ENCODE measurements at regions not wholly inside any gene's neighbourhood (a gene's known extent, or its start where the extent isn't known, plus 50 kb on each side); places are given as distances from the start of the nearest gene placed in this dataset.

DNA sequence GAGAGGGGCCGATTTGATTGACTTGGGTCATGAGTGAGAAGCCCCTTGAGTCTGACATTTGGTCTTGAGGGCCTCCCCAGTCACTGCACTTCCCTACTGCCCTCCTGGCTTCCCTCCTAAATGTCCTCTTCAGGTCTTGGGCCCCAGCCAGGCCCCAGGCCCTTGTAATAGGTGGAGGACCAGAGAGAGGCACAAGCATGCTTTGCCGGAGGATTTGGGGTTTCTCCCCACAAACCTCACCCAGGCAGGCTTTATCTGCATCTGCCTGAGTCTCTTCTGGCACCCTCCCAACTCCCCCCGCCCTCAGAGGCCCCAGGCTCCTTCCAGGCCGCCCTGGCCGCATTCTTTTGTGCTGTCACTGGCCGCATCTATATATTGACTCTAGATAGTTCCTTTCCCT lies 270.7 kb downstream of the HAUS1 start:
- no peak overlapping the region for H3K27ac ChIP-seq (ENCODE audit: low read depth, low read length)
- H4K20me1 ChIP-seq (ENCODE audit: control insufficient read depth, insufficient read depth, low read depth, low read length), result no peaks in the 10 kb centered on the region
- no peak overlapping the region for H3K4me2 ChIP-seq (ENCODE audit: low read length)
- H3K36me3 ChIP-seq (ENCODE audit: control insufficient read depth, low read length), result no peaks in the 10 kb centered on the region
- H3K9me2 ChIP-seq (replicated peaks; ENCODE audit: control insufficient read depth, low read length), result no peaks in the 10 kb centered on the region
- H3K79me2 ChIP-seq (ENCODE audit: control insufficient read depth, low read length), result no peaks in the 10 kb centered on the region
- no peaks in the 10 kb centered on the region for H3K27me3 ChIP-seq (ENCODE audit: control insufficient read depth, low read length)
- no peaks in the 10 kb centered on the region for H3K4me1 ChIP-seq (ENCODE audit: control insufficient read depth, low read length)
- H3K4me3 ChIP-seq (ENCODE audit: low read length), result no peak overlapping the region
- no peak for TF ChIP-seq EZH2phosphoT487 (IDR thresholded peaks at IDR 0.05; ENCODE audit: borderline replicate concordance, low read length)
- H3K9me3 ChIP-seq (ENCODE audit: control insufficient read depth, insufficient read depth, low read length), result peaks cover 12% of the 10 kb centered on the region; the same call in 1 of the 2 replicates
- H3F3A ChIP-seq (ENCODE audit: control insufficient read depth, insufficient read depth), result no peaks in the 10 kb centered on the region

DNA sequence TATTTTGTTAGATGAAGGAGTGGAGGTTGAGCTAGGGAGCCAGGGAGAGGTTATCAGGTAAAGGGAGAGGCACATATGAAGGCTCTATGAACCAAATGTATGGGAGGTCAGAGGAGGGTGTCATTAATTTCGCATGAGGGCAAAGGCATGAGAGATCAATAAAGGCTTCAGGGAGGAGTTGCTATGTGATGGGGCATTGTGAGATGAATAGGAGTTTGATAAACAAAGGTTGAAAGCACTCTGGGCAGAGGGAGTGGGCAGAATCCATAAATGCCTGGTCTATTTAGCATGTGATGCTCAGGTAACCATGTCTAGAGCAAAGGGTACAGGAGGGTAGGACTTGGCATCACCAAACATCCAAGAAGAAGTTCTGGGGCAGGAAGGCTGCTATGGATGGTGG lies 273.4 kb downstream of the HAUS1 start:
- no peak for TF ChIP-seq EZH2phosphoT487 (IDR thresholded peaks at IDR 0.05; ENCODE audit: borderline replicate concordance, low read length)
- TF ChIP-seq, protein P1, sequence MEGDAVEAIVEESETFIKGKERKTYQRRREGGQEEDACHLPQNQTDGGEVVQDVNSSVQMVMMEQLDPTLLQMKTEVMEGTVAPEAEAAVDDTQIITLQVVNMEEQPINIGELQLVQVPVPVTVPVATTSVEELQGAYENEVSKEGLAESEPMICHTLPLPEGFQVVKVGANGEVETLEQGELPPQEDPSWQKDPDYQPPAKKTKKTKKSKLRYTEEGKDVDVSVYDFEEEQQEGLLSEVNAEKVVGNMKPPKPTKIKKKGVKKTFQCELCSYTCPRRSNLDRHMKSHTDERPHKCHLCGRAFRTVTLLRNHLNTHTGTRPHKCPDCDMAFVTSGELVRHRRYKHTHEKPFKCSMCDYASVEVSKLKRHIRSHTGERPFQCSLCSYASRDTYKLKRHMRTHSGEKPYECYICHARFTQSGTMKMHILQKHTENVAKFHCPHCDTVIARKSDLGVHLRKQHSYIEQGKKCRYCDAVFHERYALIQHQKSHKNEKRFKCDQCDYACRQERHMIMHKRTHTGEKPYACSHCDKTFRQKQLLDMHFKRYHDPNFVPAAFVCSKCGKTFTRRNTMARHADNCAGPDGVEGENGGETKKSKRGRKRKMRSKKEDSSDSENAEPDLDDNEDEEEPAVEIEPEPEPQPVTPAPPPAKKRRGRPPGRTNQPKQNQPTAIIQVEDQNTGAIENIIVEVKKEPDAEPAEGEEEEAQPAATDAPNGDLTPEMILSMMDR (IDR thresholded peaks at IDR 0.05; ENCODE audit: low read depth, low read length, poor library complexity, severe bottlenecking), result no peak
- Histone ChIP-seq H3K36me3 (ENCODE audit: control insufficient read depth, low read length) (no peaks in the 10 kb centered on the region), H3K4me3 (ENCODE audit: low read length) (no peak overlapping the region), H3K9me3 (ENCODE audit: control insufficient read depth, insufficient read depth, low read length) (no peaks in the 10 kb centered on the region), H3K27ac (ENCODE audit: low read depth, low read length) (no peak overlapping the region), H3K79me2 (ENCODE audit: control insufficient read depth, low read length) (no peaks in the 10 kb centered on the region), H3F3A (ENCODE audit: control insufficient read depth, insufficient read depth) (no peaks in the 10 kb centered on the region), H3K4me2 (ENCODE audit: low read length) (no peak overlapping the region), H4K20me1 (ENCODE audit: control insufficient read depth, insufficient read depth, low read depth, low read length) (no peaks in the 10 kb centered on the region), H3K4me1 (ENCODE audit: control insufficient read depth, low read length) (no peaks in the 10 kb centered on the region), H3K27me3 (ENCODE audit: control insufficient read depth, low read length) (peaks cover 4% of the 10 kb centered on the region; the same call in 1 of the 2 replicates), H3K9me2 (replicated peaks; ENCODE audit: control insufficient read depth, low read length) (no peaks in the 10 kb centered on the region)

DNA sequence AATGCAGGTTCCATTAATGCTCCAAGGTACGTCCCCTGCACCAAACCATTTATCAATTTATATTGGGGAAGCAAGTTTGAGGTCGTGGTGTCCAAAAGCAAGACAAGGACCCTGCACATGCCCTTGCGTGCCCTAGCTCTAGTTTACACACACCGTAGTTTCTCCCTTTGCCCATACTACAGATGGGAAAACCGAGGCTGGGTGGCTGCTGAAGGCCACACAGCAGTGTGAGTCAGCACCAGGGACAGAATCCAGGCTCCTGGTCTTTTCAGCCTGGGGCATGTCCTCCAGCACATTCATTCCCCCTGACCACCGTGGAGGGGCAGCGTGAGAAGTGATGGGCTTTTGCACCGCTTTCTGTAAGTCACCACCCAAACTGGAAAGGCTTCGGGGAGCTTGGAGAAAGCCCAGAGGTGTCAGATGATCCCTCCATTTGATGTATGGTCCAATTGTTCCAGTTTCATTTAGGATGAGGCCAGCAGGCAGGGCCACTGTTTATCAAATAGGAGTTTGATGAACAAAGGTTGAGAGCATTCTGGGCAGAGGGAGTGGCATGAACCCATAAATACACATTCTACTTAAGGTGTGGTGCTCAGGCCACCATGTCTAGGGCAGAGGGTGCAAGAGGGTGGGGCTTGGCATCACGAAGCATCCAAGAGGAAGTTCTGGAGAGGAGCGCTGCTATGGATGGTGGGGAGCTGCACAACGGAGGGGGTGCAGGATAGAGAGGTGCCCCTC lies 274.1 kb downstream of the HAUS1 start:
- no peaks in the 10 kb centered on the region for H3K36me3 ChIP-seq (ENCODE audit: control insufficient read depth, low read length)
- TF ChIP-seq, protein P1 (IDR thresholded peaks at IDR 0.05; ENCODE audit: low read depth, low read length, poor library complexity, severe bottlenecking), result no peak
- no peak for TF ChIP-seq EZH2phosphoT487 (IDR thresholded peaks at IDR 0.05; ENCODE audit: borderline replicate concordance, low read length)
- no peaks in the 10 kb centered on the region for H4K20me1 ChIP-seq (ENCODE audit: control insufficient read depth, insufficient read depth, low read depth, low read length)
- H3K9me3 ChIP-seq (ENCODE audit: control insufficient read depth, insufficient read depth, low read length), result no peaks in the 10 kb centered on the region
- H3F3A ChIP-seq (ENCODE audit: control insufficient read depth, insufficient read depth), result no peaks in the 10 kb centered on the region
- no peak overlapping the region for H3K4me3 ChIP-seq (ENCODE audit: low read length)
- H3K27me3 ChIP-seq (ENCODE audit: control insufficient read depth, low read length), result peaks cover 4% of the 10 kb centered on the region; the same call in 1 of the 2 replicates
- H3K4me2 ChIP-seq (ENCODE audit: low read length), result no peak overlapping the region
- no peaks in the 10 kb centered on the region for H3K9me2 ChIP-seq (replicated peaks; ENCODE audit: control insufficient read depth, low read length)
- H3K79me2 ChIP-seq (ENCODE audit: control insufficient read depth, low read length), result no peaks in the 10 kb centered on the region
- no peak overlapping the region for H3K27ac ChIP-seq (ENCODE audit: low read depth, low read length)
- H3K4me1 ChIP-seq (ENCODE audit: control insufficient read depth, low read length), result no peaks in the 10 kb centered on the region

DNA sequence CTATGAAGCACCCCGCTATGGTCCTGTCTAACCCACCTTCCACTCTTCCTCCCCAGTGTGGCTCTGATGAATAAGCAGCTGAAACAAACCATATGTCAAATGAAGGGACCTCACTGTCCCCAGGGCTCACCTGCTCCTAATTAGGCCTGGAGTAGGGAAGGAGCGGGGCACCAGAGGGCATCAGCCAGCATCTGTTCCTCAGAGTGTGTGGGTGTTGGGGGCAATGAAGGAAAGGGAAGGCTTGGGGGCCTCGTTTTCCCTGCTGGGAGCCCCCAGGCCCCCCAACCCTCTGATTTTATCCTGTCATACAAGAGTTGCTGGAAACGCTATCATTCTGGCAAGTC lies 274.7 kb downstream of the HAUS1 start:
- no peak overlapping the region for H3K4me2 ChIP-seq (ENCODE audit: low read length)
- H3K27ac ChIP-seq (ENCODE audit: low read depth, low read length), result no peak overlapping the region
- no peaks in the 10 kb centered on the region for H3K9me2 ChIP-seq (replicated peaks; ENCODE audit: control insufficient read depth, low read length)
- no peaks in the 10 kb centered on the region for H3K4me1 ChIP-seq (ENCODE audit: control insufficient read depth, low read length)
- H3K36me3 ChIP-seq (ENCODE audit: control insufficient read depth, low read length), result no peaks in the 10 kb centered on the region
- H3K4me3 ChIP-seq (ENCODE audit: low read length), result no peak overlapping the region
- H4K20me1 ChIP-seq (ENCODE audit: control insufficient read depth, insufficient read depth, low read depth, low read length), result no peaks in the 10 kb centered on the region
- H3K9me3 ChIP-seq (ENCODE audit: control insufficient read depth, insufficient read depth, low read length), result no peaks in the 10 kb centered on the region
- no peaks in the 10 kb centered on the region for H3F3A ChIP-seq (ENCODE audit: control insufficient read depth, insufficient read depth)
- peaks cover 4% of the 10 kb centered on the region; the same call in 1 of the 2 replicates for H3K27me3 ChIP-seq (ENCODE audit: control insufficient read depth, low read length)
- H3K79me2 ChIP-seq (ENCODE audit: control insufficient read depth, low read length), result no peaks in the 10 kb centered on the region
- no peak for TF ChIP-seq EZH2phosphoT487 (IDR thresholded peaks at IDR 0.05; ENCODE audit: borderline replicate concordance, low read length)
- TF ChIP-seq, protein P1 (IDR thresholded peaks at IDR 0.05; ENCODE audit: low read depth, low read length, poor library complexity, severe bottlenecking), result no peak

Data from DOHH2 (cell line).